ENCODE measurements at regions not wholly inside any gene's neighbourhood (a gene's known extent, or its start where the extent isn't known, plus 50 kb on each side); places are given as distances from the start of the nearest gene placed in this dataset.

GRCh38 chr1:221002601-221003000 lies 123.4 kb downstream of the HLX start:
- TF ChIP-seq CTCF (IDR thresholded peaks at IDR 0.05; ENCODE audit: insufficient read depth in 1 of 2, low read depth in 1 of 2, low read length in 1 of 2, severe bottlenecking in 1 of 2, unreplicated experiment in 1 of 2) = no peak
- ChIA-PET POLR2A (no interaction called here), CTCF (no interaction called here)
- Histone ChIP-seq H3K4me3 (ENCODE audit: low read depth, low read length) (no peak overlapping the region), H3K9me3 (no peaks in the 10 kb centered on the region), H3K36me3 (ENCODE audit: control insufficient read depth, insufficient read depth, low read length) (no peaks in the 10 kb centered on the region), H3K27me3 (replicated peaks; ENCODE audit: control insufficient read depth, insufficient read depth, low read length) (no peaks in the 10 kb centered on the region; the same call in 1 of the 2 replicates), H3K4me1 (no peaks in the 10 kb centered on the region)
- H3K27me3 Mint-ChIP-seq (ENCODE audit: insufficient read depth, unreplicated experiment) = no peaks in the 10 kb centered on the region
- DNase-seq = no peak
- no peaks in the 10 kb centered on the region for H3K9me3 Mint-ChIP-seq (ENCODE audit: unreplicated experiment)
- BruUV-seq (replicated peaks) = no TSS peak
- no peaks in the 10 kb centered on the region for H3K36me3 Mint-ChIP-seq (ENCODE audit: insufficient read depth, unreplicated experiment)
- no peaks in the 10 kb centered on the region for H3K4me1 Mint-ChIP-seq (ENCODE audit: low read depth, unreplicated experiment)
- intact Hi-C loops (cut with micrococcal nuclease; ENCODE audit: unreplicated experiment) = no loop called here
- no peak overlapping the region for H3K4me3 Mint-ChIP-seq (ENCODE audit: unreplicated experiment)
- H3K27ac Mint-ChIP-seq (ENCODE audit: unreplicated experiment) = no peak overlapping the region

GRCh38 chr1:221011145-221011544 lies 131.9 kb downstream of the HLX start:
- Mint-ChIP-seq H3K4me3 (ENCODE audit: unreplicated experiment) (no peak overlapping the region), H3K27me3 (ENCODE audit: insufficient read depth, unreplicated experiment) (peaks cover 4% of the 10 kb centered on the region), H3K9me3 (ENCODE audit: unreplicated experiment) (no peaks in the 10 kb centered on the region), H3K36me3 (ENCODE audit: insufficient read depth, unreplicated experiment) (no peaks in the 10 kb centered on the region), H3K4me1 (ENCODE audit: low read depth, unreplicated experiment) (no peaks in the 10 kb centered on the region), H3K27ac (ENCODE audit: unreplicated experiment) (no peak overlapping the region)
- BruUV-seq (replicated peaks) = no TSS peak
- Histone ChIP-seq H3K36me3 (ENCODE audit: control insufficient read depth, insufficient read depth, low read length) (no peaks in the 10 kb centered on the region), H3K4me3 (ENCODE audit: low read depth, low read length) (no peak overlapping the region), H3K27me3 (replicated peaks; ENCODE audit: control insufficient read depth, insufficient read depth, low read length) (no peaks in the 10 kb centered on the region), H3K9me3 (no peaks in the 10 kb centered on the region), H3K4me1 (no peaks in the 10 kb centered on the region)
- ChIA-PET POLR2A (no interaction called here), CTCF (no interaction called here)
- intact Hi-C loops (cut with micrococcal nuclease; ENCODE audit: unreplicated experiment) = no loop called here
- no peak for TF ChIP-seq CTCF (IDR thresholded peaks at IDR 0.05; ENCODE audit: insufficient read depth in 1 of 2, low read depth in 1 of 2, low read length in 1 of 2, severe bottlenecking in 1 of 2, unreplicated experiment in 1 of 2)
- no peak for DNase-seq

DNA sequence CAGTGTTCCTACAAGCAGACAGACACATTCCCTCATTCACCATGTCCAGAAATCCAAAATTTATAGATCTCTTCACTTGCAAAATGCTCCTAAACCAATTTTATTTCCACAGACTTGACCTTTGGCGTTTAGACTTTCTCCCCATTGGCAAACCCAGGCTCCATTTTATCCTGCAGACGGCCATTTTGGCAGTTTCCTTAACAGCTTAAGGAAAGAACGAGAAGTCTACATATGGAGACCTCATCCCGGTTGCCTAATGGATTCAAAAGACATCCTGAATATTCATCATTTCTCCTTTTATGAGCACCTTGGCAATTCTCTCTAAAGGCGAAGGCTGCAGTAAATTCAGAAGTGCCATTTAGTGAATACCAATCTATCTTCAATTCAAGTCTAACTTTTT lies 132.9 kb downstream of the HLX start:
- CTCF ChIA-PET = no interaction called here
- peaks cover 4% of the 10 kb centered on the region for H3K27me3 Mint-ChIP-seq (ENCODE audit: insufficient read depth, unreplicated experiment)
- Histone ChIP-seq H3K9me3 (no peaks in the 10 kb centered on the region), H3K4me1 (no peaks in the 10 kb centered on the region), H3K4me3 (ENCODE audit: low read depth, low read length) (no peak overlapping the region), H3K36me3 (ENCODE audit: control insufficient read depth, insufficient read depth, low read length) (no peaks in the 10 kb centered on the region), H3K27me3 (replicated peaks; ENCODE audit: control insufficient read depth, insufficient read depth, low read length) (no peaks in the 10 kb centered on the region)
- no peak for TF ChIP-seq CTCF (IDR thresholded peaks at IDR 0.05; ENCODE audit: insufficient read depth in 1 of 2, low read depth in 1 of 2, low read length in 1 of 2, severe bottlenecking in 1 of 2, unreplicated experiment in 1 of 2)
- intact Hi-C loops (cut with micrococcal nuclease; ENCODE audit: unreplicated experiment) = no loop called here
- no peaks in the 10 kb centered on the region for H3K4me1 Mint-ChIP-seq (ENCODE audit: low read depth, unreplicated experiment)
- BruUV-seq (replicated peaks) = no TSS peak
- no peak for DNase-seq
- no peaks in the 10 kb centered on the region for H3K36me3 Mint-ChIP-seq (ENCODE audit: insufficient read depth, unreplicated experiment)
- H3K9me3 Mint-ChIP-seq (ENCODE audit: unreplicated experiment) = no peaks in the 10 kb centered on the region
- no peak overlapping the region for H3K4me3 Mint-ChIP-seq (ENCODE audit: unreplicated experiment)
- POLR2A ChIA-PET = no interaction called here
- H3K27ac Mint-ChIP-seq (ENCODE audit: unreplicated experiment) = no peak overlapping the region

Measured in Caco-2 (cell line).